H9 (cell line): ENCODE measurements at regions not wholly inside any gene's neighbourhood (a gene's known extent, or its start where the extent isn't known, plus 50 kb on each side); places are given as distances from the start of the nearest gene placed in this dataset.

Experiments used
- DNase-seq: peaks from one replicate; pipeline ENCODE4 v3.0.0-alpha.2; 2017
- H2AFZ ChIP-seq: one replicate; pipeline ENCODE4 v1.6.1; 2013; ENCODE audit warnings: mild to moderate bottlenecking, low read length, control low read depth, moderate library complexity
- H2AK5ac ChIP-seq: 2 replicates; pipeline ENCODE4 v1.6.1; 2013; ENCODE audit warnings: low read length, control low read depth, mixed read lengths; ENCODE audit not compliant: insufficient read length
- H2BK120ac ChIP-seq: one replicate; pipeline ENCODE4 v1.6.1; 2013; ENCODE audit warnings: low read depth, mild to moderate bottlenecking, low read length, control low read depth, inconsistent platforms; ENCODE audit not compliant: poor library complexity, severe bottlenecking
- H2BK12ac ChIP-seq: 2 replicates; pipeline ENCODE4 v1.6.1; 2013; ENCODE audit warnings: low read length, control low read depth, mixed read lengths, low read depth; ENCODE audit not compliant: insufficient read length
- H2BK15ac ChIP-seq: 2 replicates; pipeline ENCODE4 v1.6.1; 2013; ENCODE audit warnings: low read depth, low read length, control low read depth
- H2BK20ac ChIP-seq: one replicate; pipeline ENCODE4 v1.6.1; 2013; ENCODE audit warnings: low read depth, mild to moderate bottlenecking, low read length, control low read depth, inconsistent platforms; ENCODE audit not compliant: poor library complexity, severe bottlenecking
- H2BK5ac ChIP-seq: 2 replicates; pipeline ENCODE4 v1.6.1; 2013; ENCODE audit warnings: low read length, control low read depth, mixed read lengths; ENCODE audit not compliant: insufficient read length
- H3K14ac ChIP-seq: 2 replicates; pipeline ENCODE4 v1.6.1; 2013; ENCODE audit warnings: low read length, control low read depth; ENCODE audit not compliant: insufficient read depth
- H3K18ac ChIP-seq: 2 replicates; pipeline ENCODE4 v1.6.1; 2013; ENCODE audit warnings: low read depth, mild to moderate bottlenecking, mixed read lengths, low read length, control low read depth; ENCODE audit not compliant: insufficient read length
- H3K23ac ChIP-seq: 2 replicates; pipeline ENCODE4 v1.6.1; 2013; ENCODE audit warnings: low read length, control low read depth, mixed read lengths, low read depth; ENCODE audit not compliant: insufficient read length
- H3K23me2 ChIP-seq: 2 replicates; pipeline ENCODE4 v1.6.1; 2013; ENCODE audit warnings: low read depth, mild to moderate bottlenecking, mixed read lengths, low read length, control low read depth; ENCODE audit not compliant: insufficient read length, poor library complexity, severe bottlenecking
- H3K27ac ChIP-seq: 2 replicates; pipeline ENCODE4 v1.5.1; 2013; ENCODE audit warnings: low read length, control low read depth, mixed read lengths, low read depth; ENCODE audit not compliant: insufficient read length
- H3K27me3 ChIP-seq: 2 replicates; pipeline ENCODE4 v1.6.1; 2013; ENCODE audit warnings: low read length, control low read depth, inconsistent platforms; ENCODE audit not compliant: insufficient read depth
- H3K4ac ChIP-seq: 2 replicates; pipeline ENCODE4 v1.6.1; 2013; ENCODE audit warnings: low read depth, mild to moderate bottlenecking, control low read depth, inconsistent platforms, low read length, moderate library complexity
- H3K4me1 ChIP-seq: 2 replicates; pipeline ENCODE4 v1.6.1; 2013; ENCODE audit warnings: low read length, control low read depth, inconsistent platforms; ENCODE audit not compliant: insufficient read depth
- H3K4me2 ChIP-seq: 2 replicates; pipeline ENCODE4 v1.6.1; 2013; ENCODE audit warnings: low read length, control low read depth, mixed read lengths; ENCODE audit not compliant: insufficient read length, insufficient read depth
- H3K56ac ChIP-seq: 2 replicates; pipeline ENCODE4 v1.6.1; 2013; ENCODE audit warnings: low read depth, mild to moderate bottlenecking, mixed read lengths, low read length, control low read depth; ENCODE audit not compliant: insufficient read length
- H3K79me1 ChIP-seq: 2 replicates; pipeline ENCODE4 v1.6.1; 2013; ENCODE audit warnings: low read depth, mild to moderate bottlenecking, moderate library complexity, low read length, control low read depth, inconsistent platforms; ENCODE audit not compliant: insufficient read depth, poor library complexity, severe bottlenecking
- H3K79me2 ChIP-seq: 2 replicates; pipeline ENCODE4 v1.6.1; 2013; ENCODE audit warnings: low read length, control low read depth, inconsistent platforms; ENCODE audit not compliant: insufficient read depth
- H3K9ac ChIP-seq: 2 replicates; pipeline ENCODE4 v1.6.1; 2013; ENCODE audit warnings: low read length, control low read depth, mixed read lengths; ENCODE audit not compliant: insufficient read length; ENCODE audit errors: extremely low read depth
- H3K9me3 ChIP-seq: one replicate; pipeline ENCODE4 v1.6.1; 2013; ENCODE audit warnings: low read depth, low read length, inconsistent platforms; ENCODE audit not compliant: control insufficient read depth
- H3T11ph ChIP-seq: one replicate; pipeline ENCODE4 v1.6.1; 2013; ENCODE audit warnings: mild to moderate bottlenecking, low read length, control low read depth, inconsistent platforms
- H4K20me1 ChIP-seq: one replicate; pipeline ENCODE4 v1.6.1; 2013; ENCODE audit not compliant: control insufficient read depth, insufficient read length, insufficient read depth
- H4K5ac ChIP-seq: 2 replicates; pipeline ENCODE4 v1.6.1; 2013; ENCODE audit warnings: low read depth, mild to moderate bottlenecking, mixed read lengths, low read length, control low read depth; ENCODE audit not compliant: insufficient read length
- H4K8ac ChIP-seq: replicated peaks from 2 replicates; pipeline ENCODE4 v1.6.1; 2013; ENCODE audit warnings: low read length, control low read depth, mixed read lengths, low read depth; ENCODE audit not compliant: insufficient read length
- H4K91ac ChIP-seq: 2 replicates; pipeline ENCODE4 v1.6.1; 2013; ENCODE audit warnings: low read depth, mild to moderate bottlenecking, moderate library complexity, mixed read lengths, low read length, control low read depth; ENCODE audit not compliant: insufficient read length
- H3K27ac Mint-ChIP-seq, 3 experiments: 2 replicates in 2 of 3; 3 replicates in 1 of 3; pipeline ENCODE4 v1.8.0; 2020 to 2021; ENCODE audit warnings: mixed read lengths in 3 of 3, mild to moderate bottlenecking in 1 of 3, moderate library complexity in 1 of 3
- H3K27me3 Mint-ChIP-seq: 2 replicates; pipeline ENCODE4 v1.8.0; 2021; ENCODE audit warnings: low read depth, mild to moderate bottlenecking, moderate library complexity, mixed read lengths
- H3K36me3 Mint-ChIP-seq, 3 experiments: 2 replicates in 2 of 3; 3 replicates in 1 of 3; pipeline ENCODE4 v1.8.0; 2020 to 2021; ENCODE audit warnings: low read depth in 3 of 3, mixed read lengths in 3 of 3; ENCODE audit not compliant: insufficient read depth in 1 of 3
- H3K4me1 Mint-ChIP-seq, 2 experiments: 2 replicates each; pipeline ENCODE4 v1.8.0; 2020; ENCODE audit warnings: mixed read lengths in 2 of 2
- H3K4me3 Mint-ChIP-seq, 2 experiments: 2 replicates in 1 of 2; 3 replicates in 1 of 2; pipeline ENCODE4 v1.8.0; 2020 to 2021; ENCODE audit warnings: mild to moderate bottlenecking in 2 of 2, mixed read lengths in 2 of 2, moderate library complexity in 1 of 2
- H3K9me3 Mint-ChIP-seq, 2 experiments: 2 replicates in 1 of 2; 3 replicates in 1 of 2; pipeline ENCODE4 v1.8.0; 2020; ENCODE audit warnings: mild to moderate bottlenecking in 2 of 2, mixed read lengths in 2 of 2, moderate library complexity in 1 of 2
- WGBS: extraction: QIAGEN DNeasy Blood & Tissue Kit; methylation state at CpG from one replicate; pipeline ENCODE4 v1.1.7; 2013; ENCODE audit warnings: missing lambda C conversion rate, low lambda C conversion rate, mixed read lengths; ENCODE audit not compliant: insufficient read length; ENCODE audit errors: extremely low coverage; 5-methylcytosine and 5-hydroxymethylcytosine counted together
- TF ChIP-seq, protein P1 (sequence below): fragments of 200-600 bp; sonication (generic); conservative IDR thresholded peaks from 3 replicates; pipeline ENCODE4 v1.8.0; 2021; ENCODE audit warnings: antibody characterized with exemption, mild to moderate bottlenecking

GRCh38 chr6:169093770-169094551 is 159.7 kb downstream of the THBS2 start:
- no peaks in the 10 kb centered on the region for H3K27me3 ChIP-seq
- H2BK120ac ChIP-seq = no peak overlapping the region
- H4K91ac ChIP-seq = no peak overlapping the region
- H3K27ac Mint-ChIP-seq = no peak overlapping the region
- no peak for DNase-seq
- no peak overlapping the region for H4K5ac ChIP-seq
- WGBS = no CpG with 5 or more reads among the region's 16 CpGs
- H3K4me1 ChIP-seq = no peaks in the 10 kb centered on the region
- H2BK15ac ChIP-seq = no peak overlapping the region
- H3K9me3 ChIP-seq = peaks cover 12% of the 10 kb centered on the region
- H4K8ac ChIP-seq = no peak overlapping the region
- no peak overlapping the region for H3K9ac ChIP-seq
- H3K79me2 ChIP-seq = no peaks in the 10 kb centered on the region
- H3K4me1 Mint-ChIP-seq = peaks cover 22 to 27% of the 10 kb centered on the region in 2 experiments
- no peaks in the 10 kb centered on the region for H4K20me1 ChIP-seq
- H3K18ac ChIP-seq = no peak overlapping the region
- no peak overlapping the region for H3K23ac ChIP-seq
- no peak overlapping the region for H2BK5ac ChIP-seq
- no peak overlapping the region for H3K27ac ChIP-seq
- no peak overlapping the region for H2AFZ ChIP-seq
- H3K79me1 ChIP-seq = no peaks in the 10 kb centered on the region
- H3K4me2 ChIP-seq = no peak overlapping the region
- H3K14ac ChIP-seq = no peak overlapping the region; the same call in 1 of the 2 replicates
- no peak overlapping the region for H2AK5ac ChIP-seq
- H3T11ph ChIP-seq = no peak overlapping the region
- H3K56ac ChIP-seq = no peak overlapping the region
- no peak overlapping the region for H3K4ac ChIP-seq
- H3K9me3 Mint-ChIP-seq = peaks cover 49 to 67% of the 10 kb centered on the region in 2 experiments
- no peak overlapping the region for H2BK12ac ChIP-seq
- H2BK20ac ChIP-seq = no peak overlapping the region
- no peak overlapping the region for H3K4me3 Mint-ChIP-seq
- peaks cover 3% of the 10 kb centered on the region; the same call in 1 of the 2 replicates for H3K27me3 Mint-ChIP-seq
- no peaks in the 10 kb centered on the region for H3K23me2 ChIP-seq
- H3K36me3 Mint-ChIP-seq = peaks cover 29 to 40% (median 30%) of the 10 kb centered on the region in 3 experiments
- TF ChIP-seq, protein P1, sequence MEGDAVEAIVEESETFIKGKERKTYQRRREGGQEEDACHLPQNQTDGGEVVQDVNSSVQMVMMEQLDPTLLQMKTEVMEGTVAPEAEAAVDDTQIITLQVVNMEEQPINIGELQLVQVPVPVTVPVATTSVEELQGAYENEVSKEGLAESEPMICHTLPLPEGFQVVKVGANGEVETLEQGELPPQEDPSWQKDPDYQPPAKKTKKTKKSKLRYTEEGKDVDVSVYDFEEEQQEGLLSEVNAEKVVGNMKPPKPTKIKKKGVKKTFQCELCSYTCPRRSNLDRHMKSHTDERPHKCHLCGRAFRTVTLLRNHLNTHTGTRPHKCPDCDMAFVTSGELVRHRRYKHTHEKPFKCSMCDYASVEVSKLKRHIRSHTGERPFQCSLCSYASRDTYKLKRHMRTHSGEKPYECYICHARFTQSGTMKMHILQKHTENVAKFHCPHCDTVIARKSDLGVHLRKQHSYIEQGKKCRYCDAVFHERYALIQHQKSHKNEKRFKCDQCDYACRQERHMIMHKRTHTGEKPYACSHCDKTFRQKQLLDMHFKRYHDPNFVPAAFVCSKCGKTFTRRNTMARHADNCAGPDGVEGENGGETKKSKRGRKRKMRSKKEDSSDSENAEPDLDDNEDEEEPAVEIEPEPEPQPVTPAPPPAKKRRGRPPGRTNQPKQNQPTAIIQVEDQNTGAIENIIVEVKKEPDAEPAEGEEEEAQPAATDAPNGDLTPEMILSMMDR = no peak
